ENCODE measurements at regions not wholly inside any gene's neighbourhood (a gene's known extent, or its start where the extent isn't known, plus 50 kb on each side); places are given as distances from the start of the nearest gene placed in this dataset.

- TF ChIP-seq, protein P1, sequence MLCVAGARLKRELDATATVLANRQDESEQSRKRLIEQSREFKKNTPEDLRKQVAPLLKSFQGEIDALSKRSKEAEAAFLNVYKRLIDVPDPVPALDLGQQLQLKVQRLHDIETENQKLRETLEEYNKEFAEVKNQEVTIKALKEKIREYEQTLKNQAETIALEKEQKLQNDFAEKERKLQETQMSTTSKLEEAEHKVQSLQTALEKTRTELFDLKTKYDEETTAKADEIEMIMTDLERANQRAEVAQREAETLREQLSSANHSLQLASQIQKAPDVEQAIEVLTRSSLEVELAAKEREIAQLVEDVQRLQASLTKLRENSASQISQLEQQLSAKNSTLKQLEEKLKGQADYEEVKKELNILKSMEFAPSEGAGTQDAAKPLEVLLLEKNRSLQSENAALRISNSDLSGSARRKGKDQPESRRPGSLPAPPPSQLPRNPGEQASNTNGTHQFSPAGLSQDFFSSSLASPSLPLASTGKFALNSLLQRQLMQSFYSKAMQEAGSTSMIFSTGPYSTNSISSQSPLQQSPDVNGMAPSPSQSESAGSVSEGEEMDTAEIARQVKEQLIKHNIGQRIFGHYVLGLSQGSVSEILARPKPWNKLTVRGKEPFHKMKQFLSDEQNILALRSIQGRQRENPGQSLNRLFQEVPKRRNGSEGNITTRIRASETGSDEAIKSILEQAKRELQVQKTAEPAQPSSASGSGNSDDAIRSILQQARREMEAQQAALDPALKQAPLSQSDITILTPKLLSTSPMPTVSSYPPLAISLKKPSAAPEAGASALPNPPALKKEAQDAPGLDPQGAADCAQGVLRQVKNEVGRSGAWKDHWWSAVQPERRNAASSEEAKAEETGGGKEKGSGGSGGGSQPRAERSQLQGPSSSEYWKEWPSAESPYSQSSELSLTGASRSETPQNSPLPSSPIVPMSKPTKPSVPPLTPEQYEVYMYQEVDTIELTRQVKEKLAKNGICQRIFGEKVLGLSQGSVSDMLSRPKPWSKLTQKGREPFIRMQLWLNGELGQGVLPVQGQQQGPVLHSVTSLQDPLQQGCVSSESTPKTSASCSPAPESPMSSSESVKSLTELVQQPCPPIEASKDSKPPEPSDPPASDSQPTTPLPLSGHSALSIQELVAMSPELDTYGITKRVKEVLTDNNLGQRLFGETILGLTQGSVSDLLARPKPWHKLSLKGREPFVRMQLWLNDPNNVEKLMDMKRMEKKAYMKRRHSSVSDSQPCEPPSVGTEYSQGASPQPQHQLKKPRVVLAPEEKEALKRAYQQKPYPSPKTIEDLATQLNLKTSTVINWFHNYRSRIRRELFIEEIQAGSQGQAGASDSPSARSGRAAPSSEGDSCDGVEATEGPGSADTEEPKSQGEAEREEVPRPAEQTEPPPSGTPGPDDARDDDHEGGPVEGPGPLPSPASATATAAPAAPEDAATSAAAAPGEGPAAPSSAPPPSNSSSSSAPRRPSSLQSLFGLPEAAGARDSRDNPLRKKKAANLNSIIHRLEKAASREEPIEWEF (IDR thresholded peaks at IDR 0.05; ENCODE audit: insufficient replicate concordance, low read depth, low read length), result no peak
- TF ChIP-seq SREBF2 (IDR thresholded peaks at IDR 0.05; ENCODE audit: low read length), result no peak
- no peak for TF ChIP-seq POLR2A (IDR thresholded peaks at IDR 0.05; ENCODE audit: low read depth, low read length)
- no peak for TF ChIP-seq SPI1 (IDR thresholded peaks at IDR 0.05; ENCODE audit: borderline replicate concordance, insufficient read depth, low read depth, low read length)
- peak; percentile 57; the same call in 1 of the 3 replicates for TF ChIP-seq POU2F2 (IDR thresholded peaks at IDR 0.05; ENCODE audit: borderline replicate concordance, low read depth, low read length)
- TF ChIP-seq NBN (IDR thresholded peaks at IDR 0.05), result no peak
Measured at GRCh38 chr4:154164931-154165839, 326.4 kb downstream of the DCHS2 start (continued).
